NCI-H1048 (cell line): ENCODE measurements at regions not wholly inside any gene's neighbourhood (a gene's known extent, or its start where the extent isn't known, plus 50 kb on each side); places are given as distances from the start of the nearest gene placed in this dataset.
"Not testable (repeated sequence)": the region's sequence is repeated elsewhere in the genome, so short reads cannot be mapped to it uniquely, and the experiment has no call there.

Experiments
- DNase-seq: peaks from one replicate; lab custom pipeline; 2025; lab: John Stamatoyannopoulos, UW

DNA sequence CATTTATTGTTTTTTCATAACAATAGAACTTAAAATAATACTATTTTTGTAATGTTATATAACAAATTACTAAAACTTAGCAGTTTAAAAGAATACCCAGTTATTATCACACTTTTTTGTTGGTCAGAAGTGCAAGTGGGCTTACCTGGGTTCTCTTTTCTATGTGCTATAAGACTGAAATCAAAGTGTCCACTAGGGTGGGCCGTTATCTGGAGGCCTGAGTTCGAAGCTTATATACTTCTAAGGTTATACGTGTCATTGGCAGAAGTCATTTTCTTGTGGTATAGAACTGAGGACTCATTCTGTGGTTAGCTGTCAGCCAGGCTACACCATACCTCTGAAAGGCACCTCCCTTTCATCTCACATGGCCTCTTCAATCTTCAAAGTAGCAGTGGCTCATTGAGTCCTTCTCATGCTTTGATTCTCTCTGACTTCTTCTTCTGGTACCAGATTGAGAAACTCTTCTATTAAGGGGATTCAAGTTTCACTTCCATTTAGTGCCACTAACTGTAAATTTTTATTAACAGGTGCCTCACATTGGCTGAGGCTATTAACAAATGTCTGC, 414.3 kb downstream of the AMY1C start:
- no peak for DNase-seq

DNA sequence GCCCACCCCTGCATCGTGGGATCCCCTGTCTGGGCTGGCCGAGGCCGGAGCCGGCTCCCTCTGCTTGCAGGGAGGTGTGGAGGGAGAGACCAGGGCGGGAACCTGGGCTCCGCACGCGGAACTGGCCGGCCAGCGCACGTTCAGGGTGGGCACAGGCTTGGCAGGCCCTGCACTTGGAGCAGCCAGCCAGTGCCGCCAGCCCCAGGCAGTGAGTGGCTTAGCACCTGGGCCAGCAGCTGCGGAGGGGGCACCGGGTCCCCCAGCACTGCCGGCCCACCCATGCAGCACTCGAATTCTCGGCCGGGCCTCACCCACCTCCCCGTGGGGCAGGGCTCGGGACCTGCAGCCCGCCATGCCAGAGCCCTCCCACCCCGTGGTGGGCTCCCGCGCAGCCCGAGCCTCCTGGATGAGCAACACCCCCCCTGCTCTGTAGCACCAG, 422.6 kb downstream of the AMY1C start:
- DNase-seq = no peak

DNA sequence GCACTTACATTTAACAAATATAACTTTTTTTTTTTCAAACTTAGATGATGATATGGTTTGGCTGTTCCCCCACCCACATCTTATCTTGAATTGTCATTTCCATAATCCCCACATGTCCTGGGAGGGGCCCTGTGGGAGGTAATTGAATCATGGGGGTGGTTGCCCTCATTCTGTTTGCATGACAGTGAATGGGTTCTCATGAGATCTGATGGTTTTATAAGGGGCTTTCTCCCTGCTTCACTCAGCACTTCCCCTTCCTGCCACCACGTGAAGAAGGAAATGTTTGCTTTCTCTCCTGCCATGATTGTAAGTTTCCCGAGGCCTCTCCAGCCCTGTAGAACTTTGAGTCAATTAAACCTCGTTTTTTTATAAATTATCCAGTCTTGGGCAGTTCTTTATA, 432.6 kb downstream of the AMY1C start:
- DNase-seq = no peak

DNA sequence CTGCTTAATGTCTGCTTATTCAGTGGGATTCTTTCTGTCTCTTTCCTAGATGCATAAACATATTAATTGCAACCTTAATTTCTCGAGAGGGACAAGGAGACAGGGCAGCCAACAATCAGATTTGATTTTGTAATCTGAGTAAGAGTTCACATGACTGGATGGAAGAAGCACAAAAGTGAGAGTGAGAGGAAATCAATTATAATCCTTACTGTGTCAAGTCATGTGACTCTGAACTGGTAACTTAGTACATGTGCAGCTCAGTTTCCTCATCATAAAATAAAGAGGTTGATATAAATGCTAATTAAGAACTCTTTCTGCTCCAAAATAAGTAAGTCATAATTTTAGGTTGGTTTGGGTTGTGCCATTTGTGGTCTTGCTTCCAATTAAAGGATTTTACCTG, 439.5 kb downstream of the AMY1C start:
- DNase-seq = no peak

DNA sequence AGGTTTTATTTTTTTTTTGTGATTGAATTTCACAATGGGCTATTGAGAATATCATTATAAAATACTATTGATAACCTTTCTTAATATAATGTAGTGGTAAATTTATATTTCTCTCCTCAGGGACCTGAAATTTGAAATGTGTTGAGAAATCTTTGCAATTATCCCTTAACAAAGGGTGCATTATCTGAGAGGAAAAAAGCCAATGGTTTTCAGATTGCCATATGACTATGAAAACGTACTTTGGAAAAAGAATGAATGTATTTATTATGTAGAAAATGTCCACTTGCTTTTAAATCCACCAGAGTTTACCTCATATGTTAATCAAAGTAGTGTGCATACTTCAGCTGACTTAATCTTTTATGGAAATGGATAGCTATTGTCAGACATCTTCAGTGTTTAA, 441.1 kb downstream of the AMY1C start:
- DNase-seq = no peak

DNA sequence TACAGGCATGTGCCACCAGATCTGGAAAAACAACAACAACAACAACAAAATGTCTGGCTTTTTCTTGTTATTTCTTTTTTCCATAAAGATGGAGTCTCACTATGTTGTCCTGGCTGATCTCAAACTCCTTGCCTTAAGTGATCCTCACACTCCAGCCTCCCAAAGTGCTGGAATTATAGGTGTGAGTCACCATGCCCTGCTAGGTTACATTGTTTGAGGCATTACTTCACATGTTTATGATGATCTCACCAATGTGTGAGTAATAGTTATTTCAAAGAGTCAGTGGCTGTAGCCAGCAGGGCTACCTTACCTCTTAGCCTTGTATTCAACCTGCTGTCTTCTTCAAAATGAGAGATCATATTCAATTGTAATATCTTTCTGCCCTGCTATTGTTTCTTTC, 445.7 kb downstream of the AMY1C start:
- no peak for DNase-seq

DNA sequence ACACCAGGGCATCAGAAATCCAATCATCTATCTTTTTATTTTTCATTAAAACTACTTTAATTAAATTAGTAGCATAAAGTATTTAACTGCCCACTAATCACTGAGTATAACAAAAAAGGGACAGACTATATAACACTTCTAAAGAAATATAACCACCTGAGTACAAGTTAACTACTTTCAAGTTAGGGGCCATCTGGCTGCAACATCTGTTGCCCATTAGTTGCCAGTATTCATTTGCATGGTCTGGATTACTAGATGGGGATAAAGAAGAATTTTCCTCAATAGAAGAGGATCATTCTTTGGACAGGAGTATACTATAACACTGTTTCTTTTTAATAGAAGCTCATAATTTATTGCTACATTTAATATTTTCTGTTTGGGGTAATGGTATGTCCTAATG, 446.4 kb downstream of the AMY1C start:
- no peak for DNase-seq

DNA sequence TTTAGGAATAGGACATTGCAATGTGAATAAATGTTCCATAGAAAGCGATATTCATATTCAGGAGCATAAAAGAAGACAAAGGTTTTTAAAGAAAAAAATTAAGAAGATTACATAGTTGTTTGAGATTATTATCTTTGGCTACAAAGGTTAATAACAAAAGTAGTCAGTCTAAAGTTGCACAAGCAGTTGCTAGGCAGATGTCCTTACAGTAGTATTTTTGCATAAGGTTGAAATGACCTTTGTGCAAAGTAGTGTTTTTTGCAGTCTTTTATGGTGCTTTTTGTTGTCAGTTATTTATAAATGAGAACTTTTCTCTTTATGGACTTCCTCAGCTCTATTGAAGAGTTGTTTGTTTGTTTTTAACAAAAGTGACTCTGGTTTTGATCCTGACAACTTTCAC, 447.8 kb downstream of the AMY1C start:
- no peak for DNase-seq

DNA sequence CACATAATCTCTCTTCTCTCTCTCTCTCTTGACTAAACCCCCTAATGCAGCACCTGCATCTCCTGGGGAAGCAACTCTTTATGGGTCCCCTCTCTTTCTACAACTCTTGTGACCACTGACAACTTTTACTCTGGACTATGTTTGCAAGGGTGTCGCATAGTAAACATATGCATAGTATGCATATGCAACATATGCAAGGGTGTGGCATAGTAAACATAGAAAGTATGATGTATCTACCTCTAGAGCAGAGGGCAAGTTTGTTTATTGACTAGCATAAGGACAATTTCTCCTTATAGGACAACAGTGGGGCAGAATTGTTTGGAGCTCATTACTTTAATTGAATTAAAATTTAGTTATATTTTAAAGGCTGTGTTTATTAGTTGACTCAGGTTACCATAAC, 462.5 kb downstream of the AMY1C start:
- no peak for DNase-seq

DNA sequence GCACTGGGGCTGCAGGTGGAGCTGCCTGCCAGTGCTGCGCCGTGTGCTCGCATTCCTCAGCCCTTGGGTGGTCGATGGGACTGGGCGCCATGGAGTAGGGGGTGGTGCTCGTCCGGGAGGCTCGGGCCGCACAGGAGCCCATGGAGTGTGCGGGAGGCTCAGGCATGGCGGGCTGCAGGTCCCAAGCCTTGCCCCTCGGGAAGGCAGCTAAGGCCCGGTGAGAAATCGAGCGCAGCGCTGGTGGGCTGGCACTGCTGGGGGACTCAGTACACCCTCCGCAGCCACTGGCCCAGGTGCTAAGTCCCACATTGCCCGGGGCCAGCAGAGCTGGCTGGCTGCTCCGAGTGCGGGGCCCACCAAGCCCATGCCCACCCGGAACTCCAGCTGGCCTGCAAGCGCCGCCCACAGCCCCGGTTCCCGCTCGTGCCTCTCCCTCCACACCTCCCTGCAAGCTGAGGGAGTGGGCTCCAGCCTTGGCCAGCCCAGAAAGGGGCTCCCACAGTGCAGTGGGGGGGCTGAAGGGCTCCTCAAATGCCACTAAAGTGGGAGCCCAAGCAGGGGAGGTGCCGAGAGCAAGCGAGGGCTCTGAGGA, 467.8 kb downstream of the AMY1C start:
- DNase-seq = not testable (repeated sequence)

DNA sequence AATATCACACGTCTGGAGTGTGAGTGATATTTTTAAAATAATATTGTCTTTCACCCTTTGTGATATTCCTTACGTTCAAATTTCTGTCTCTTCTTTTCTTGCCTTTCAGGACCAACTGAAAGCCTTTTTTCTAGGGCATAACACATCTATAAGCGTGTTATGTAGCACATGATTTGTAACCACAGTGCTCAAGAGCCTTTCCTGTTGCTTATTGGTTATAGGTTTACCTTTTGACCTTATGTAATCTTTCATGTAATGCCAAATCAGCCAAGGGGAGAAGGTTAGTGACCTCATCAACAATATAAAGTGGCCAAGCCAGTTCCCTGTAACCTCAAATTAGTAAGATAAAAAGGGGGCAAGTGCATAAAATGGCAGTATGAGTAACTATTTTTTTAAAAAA, 480.2 kb downstream of the AMY1C start:
- no peak for DNase-seq

DNA sequence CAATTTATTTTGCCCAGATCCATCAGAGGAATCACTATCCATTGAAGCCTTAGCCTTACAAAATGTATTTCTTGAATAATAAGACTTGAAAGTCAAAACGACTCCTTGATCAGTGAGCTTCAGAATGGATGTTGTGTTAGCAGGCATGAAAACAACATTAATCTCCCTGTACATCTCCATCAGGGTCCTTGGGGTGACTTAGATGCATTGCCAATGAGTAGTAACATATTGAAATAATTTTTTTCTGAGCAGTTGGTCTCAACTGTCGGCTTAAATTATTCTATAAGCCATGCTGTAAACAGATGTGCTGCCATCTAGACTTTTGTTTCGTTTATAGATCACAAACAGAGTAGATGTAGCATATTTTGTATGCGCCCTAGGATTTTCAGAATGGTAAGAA, 482.0 kb downstream of the AMY1C start:
- DNase-seq = no peak

DNA sequence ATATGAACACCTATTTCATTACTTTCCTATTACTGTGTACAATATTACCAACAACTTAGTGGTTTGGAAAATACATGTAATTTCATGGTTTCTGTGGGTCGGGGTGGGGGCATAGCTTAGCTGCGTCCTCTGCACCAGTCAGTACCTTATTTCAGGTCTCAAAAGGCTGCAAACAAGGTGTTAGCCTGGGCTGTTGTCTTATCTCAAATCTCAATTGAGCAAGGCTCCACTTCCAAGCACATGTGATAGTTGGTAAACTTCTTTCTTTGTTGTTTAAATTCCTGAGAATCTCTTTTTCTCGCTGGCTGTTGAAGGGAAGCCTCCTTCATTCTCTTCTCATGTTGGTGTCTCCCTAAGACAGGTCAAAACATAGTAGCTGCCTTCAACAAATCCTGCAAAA, 485.4 kb downstream of the AMY1C start:
- no peak for DNase-seq

DNA sequence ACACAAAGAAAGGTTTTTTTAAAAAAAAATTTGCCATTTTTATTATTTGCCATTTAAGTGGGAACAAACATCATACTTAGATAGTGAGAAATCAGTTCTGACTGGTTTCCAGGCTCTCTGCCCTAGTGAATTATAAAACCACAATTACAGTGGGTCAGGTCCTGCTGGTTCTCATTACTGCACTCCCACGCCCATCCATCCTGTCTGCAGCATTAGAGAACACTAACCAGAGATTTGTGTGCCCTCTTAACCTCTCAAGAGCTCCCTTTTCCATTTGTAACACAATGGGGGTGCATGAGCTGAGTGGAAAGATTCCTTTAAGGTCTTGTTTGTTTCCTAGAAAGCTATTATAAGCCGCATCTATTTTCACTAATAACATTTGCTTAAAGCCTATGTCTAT, 489.3 kb downstream of the AMY1C start:
- DNase-seq = no peak

DNA sequence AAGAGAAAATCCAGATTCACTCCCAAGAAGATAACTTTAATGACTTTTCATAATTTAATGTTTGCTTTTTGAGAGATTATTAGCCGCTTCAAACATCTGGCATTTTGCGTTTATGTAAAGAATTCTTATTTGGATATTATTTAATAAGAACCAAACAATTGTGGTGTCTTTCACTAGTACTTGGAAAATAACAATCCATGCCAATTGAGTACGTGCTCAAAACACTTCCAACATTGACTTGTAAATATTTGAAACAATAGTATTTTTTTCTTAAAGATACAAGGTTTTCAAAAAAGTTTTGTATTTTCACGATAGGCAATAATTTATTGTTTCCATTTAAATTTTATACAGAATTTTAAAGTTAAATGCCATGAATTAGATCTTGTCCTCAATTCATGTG, 498.7 kb downstream of the AMY1C start:
- no peak for DNase-seq

DNA sequence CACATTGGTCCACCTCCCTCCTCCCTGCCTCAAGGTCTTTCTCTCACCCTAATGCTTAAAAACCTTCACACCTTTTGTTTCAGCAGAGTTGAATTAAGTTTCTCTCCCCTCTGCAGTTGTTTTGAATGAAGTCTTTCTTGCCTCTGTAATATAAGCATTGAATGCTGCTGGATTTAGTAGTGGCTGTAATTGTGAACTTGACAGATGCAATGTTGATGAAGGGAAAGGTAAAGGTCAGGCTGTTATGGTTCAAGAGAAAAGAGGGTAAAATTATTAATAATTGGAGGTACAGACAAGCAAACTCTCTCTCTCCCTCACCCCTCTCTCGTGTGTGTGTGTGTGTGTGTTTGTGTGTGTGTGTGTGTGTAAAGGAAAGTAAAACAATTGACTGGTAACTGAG, 509.8 kb downstream of the AMY1C start:
- DNase-seq = no peak

DNA sequence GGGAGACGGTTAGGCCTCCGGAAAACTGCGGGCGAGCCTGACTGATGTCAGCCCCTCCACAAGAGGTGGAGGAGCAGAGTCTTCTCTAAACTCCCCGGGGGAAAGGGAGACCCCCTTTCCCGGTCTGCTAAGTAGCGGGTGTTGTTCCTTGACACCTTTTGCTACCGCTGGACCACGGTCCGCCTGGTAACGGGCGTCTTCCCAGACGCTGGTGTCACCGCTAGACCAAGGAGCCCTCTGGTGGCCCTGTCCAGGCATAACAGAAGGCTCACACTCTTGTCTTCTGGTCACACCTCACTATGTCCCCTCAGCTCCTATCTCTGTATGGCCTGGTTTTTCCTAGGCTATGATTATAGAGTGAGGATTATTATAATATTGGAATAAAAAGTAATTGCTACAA, 513.4 kb downstream of the AMY1C start:
- DNase-seq = not testable (repeated sequence)

DNA sequence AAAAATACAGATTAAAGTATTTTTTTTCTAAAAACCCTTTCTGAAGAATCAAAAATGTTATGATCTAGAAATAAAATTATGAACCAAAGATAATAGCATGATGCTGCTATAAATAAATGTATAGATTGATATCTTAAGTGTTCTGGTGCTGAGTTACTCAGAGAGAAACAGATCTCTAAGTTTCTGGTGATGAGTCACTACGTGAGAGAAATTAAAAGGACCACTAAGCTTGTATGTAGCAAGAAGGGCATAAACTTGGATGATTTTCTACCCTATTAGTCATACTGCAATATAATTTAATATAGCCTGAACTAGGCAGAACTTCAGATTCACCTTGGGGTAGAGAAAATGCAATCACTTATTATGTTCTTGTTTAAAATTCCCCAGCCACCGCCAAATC, 514.8 kb downstream of the AMY1C start:
- no peak for DNase-seq

DNA sequence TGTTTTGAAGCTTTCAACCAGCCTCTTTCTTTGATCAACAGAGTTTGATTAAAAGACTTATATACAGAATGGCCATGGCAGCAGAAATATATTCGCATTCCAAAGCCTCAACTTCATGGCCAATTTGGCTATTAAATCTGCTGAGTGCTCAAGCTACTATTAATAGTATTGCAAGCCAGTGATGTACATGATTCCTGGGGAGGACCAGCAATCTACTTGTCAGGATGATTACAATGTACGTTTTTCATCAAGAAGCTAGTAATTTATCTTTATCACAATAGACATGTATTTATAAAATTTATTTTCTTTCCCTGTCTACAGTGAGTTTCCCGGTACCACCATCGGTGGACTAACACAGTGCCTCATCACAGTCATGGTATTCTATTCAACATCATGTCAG, 515.5 kb downstream of the AMY1C start:
- no peak for DNase-seq

DNA sequence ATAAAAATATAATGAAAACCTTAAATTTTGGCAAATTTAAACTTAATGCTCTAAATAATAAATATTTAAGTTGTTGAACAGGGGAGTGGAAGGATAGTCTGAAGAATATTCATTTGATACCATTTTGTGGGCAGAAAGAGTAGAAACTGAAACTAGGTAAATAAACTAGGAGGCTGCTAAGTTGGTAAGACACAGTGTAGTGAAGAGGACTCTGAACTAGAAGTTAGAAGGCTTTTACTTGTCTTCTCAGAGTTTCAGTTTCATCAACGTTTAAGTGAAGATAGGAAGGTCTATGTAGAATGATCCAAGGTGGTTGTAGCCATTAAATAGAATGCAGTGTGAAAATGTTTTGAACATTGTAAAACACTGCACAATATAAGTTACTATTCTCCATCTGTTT, 516.9 kb downstream of the AMY1C start:
- DNase-seq = no peak

DNA sequence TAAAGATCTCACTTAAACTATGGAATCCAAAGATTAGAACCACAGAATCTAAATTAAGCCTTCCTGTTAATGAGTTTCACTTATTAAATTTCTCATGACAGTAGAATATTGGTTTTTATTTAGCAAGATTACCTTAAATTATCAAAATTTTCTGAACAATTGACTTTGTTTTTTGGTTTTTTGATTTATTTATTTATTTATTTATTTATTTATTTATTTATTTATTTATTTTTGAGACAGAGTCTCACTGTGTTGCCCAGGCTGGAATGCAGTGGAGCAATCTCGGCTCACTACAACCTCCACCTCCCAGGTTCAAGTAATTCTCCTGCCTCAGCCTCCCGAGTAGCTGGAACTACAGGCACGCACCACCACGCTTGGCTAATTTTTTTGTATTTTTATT, 538.6 kb downstream of the AMY1C start:
- not testable (repeated sequence) for DNase-seq

DNA sequence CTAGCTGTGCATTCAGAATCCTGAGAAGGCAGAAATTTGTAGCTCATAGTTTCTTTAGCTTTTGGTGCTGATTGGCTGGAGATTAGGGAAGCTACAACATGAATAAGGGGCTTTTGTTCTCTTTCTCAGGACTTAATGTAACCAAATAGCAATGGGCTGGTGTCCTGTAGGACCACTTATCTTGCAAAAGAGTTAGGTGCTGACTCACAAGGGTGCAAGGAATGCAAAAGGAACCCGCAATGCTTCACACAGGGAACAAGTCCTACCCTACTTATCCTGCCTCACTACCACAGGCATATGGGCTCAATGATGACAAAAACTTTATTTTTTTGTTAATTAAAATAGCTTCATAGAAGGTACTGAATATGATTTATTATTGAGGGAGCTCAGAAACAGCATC, 541.5 kb downstream of the AMY1C start:
- no peak for DNase-seq

DNA sequence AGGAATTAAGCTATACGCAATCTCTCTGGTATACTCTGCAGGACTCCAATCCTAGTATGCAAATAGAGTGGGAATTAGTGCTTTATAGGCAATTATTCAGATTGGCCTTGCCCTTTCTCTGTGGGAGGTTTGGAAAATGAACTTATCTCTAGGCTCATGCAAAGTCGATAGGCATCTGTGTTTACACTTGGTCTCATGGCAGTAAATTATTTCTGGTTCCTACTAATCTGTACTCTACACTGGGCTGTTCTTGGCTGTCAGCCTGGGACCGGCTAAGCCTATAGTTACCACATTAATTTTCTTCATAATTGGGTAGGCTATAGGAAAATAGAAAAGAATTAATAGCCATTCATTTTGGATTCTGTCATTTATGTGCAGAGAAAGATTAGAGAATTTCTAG, 544.6 kb downstream of the AMY1C start:
- DNase-seq = peak; percentile 87

DNA sequence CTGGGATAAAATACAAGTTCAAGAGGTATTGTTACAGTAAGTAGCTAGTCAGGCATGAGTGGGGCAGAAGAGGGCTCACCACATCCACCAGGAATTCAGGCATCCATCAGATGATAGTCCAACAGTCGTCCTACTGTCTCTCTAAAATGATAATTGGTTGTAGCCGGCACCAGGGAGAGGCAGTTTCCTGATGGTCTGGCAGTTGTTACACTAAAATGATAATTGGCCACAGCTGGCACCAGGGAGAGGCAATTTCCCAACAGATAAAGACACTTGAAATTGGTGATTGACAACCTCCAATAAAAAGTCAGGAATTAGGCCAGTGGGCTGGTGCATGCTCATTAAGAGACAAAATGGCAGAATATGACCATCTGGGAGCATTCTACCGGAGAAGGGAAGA, 545.8 kb downstream of the AMY1C start:
- no peak for DNase-seq

DNA sequence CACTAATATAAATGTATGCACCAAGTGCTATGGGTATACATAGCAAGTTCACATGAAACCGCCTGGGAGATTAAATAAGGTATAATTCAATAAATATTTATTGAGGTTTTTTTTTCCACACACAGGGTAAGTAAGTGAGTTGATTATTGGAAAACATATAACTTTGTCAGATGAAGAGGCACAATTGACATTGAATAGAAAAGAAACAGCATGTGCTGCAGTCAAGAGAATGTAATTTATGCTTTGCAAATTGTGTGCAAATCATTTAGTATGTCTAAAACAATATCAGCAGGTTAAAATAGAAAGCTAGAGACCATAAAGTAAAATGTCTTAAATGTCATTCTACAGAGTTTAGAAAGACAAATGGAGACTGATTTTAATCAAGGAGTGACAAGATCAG, 560.0 kb downstream of the AMY1C start:
- DNase-seq = no peak
